ENCODE measurements at regions not wholly inside any gene's neighbourhood (a gene's known extent, or its start where the extent isn't known, plus 50 kb on each side); places are given as distances from the start of the nearest gene placed in this dataset.

DNA sequence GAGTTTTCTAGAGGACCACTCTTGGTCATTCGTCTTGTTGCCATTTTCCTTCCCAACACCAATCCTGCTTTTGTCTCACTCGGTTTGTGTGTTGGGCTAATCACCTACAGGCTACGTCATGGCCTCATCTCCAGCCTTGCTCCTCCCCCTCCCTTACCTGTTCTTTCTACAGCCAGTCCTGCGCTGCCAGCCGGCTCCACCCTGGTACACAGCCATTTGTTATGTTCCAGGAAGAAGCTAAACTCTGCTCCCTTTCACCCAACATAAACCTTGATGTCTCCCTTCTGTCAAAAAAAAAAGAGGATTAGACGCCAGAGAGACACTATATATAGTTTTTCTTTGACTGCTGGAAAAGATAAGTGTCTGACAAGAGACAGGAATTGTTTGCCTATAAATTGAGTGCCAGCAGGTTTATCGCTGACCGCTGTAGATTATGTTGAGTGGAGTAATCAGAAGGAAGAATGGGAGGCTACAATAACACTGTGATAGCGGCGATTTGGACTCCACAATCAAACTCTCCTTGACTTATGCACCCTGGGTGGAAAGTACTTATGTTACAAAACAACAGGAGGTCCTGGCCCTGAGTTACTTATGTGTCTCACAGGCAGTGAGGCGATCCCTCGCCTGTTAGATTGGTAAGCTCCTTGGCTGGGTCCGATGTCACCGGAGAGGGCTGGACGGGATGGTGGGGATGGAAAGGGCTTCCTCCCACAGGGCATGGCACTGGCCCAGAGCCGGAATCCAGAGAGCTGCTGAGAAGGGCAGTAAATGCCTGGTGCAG lies 171.3 kb upstream of the BMPER start:
- Histone ChIP-seq H3K4me2 (no peak overlapping the region), H3K4me1 (peaks cover 9% of the 10 kb centered on the region), H3K36me3 (no peaks in the 10 kb centered on the region), H3K27ac (no peak overlapping the region), H3K9me3 (no peaks in the 10 kb centered on the region), H3K4me3 (no peak overlapping the region), H3K9ac (no peak overlapping the region), H3K27me3 (no peaks in the 10 kb centered on the region), H4K20me1 (no peaks in the 10 kb centered on the region)
- TF ChIP-seq Cebpa-rat (IDR thresholded peaks at IDR 0.05), result no peak

DNA sequence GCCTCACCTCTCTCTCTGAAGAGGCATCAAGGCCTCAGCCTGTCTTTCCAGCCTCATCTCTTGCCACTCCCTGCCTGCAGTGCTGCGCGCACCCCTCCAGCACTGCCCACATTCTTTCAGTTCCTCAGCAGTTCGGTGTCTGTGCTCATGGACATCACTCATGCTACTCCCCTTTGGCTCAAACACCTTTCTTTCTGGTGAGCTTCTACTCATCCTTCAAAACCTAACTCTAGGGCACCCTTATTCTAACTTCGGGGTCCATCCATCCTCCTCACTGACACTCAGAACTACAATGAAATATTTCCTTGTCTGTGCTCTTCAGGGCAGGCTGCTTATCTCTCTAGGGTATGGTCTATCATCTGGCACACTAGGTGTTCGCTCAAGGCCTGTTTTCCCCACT lies 169.9 kb upstream of the BMPER start:
- H3K4me3 ChIP-seq, result no peak overlapping the region
- no peaks in the 10 kb centered on the region for H3K27me3 ChIP-seq
- no peaks in the 10 kb centered on the region for H3K9me3 ChIP-seq
- H3K4me2 ChIP-seq, result no peak overlapping the region
- H3K9ac ChIP-seq, result no peak overlapping the region
- no peaks in the 10 kb centered on the region for H4K20me1 ChIP-seq
- H3K27ac ChIP-seq, result no peak overlapping the region
- no peaks in the 10 kb centered on the region for H3K36me3 ChIP-seq
- no peaks in the 10 kb centered on the region for H3K4me1 ChIP-seq
- no peak for TF ChIP-seq Cebpa-rat (IDR thresholded peaks at IDR 0.05)

DNA sequence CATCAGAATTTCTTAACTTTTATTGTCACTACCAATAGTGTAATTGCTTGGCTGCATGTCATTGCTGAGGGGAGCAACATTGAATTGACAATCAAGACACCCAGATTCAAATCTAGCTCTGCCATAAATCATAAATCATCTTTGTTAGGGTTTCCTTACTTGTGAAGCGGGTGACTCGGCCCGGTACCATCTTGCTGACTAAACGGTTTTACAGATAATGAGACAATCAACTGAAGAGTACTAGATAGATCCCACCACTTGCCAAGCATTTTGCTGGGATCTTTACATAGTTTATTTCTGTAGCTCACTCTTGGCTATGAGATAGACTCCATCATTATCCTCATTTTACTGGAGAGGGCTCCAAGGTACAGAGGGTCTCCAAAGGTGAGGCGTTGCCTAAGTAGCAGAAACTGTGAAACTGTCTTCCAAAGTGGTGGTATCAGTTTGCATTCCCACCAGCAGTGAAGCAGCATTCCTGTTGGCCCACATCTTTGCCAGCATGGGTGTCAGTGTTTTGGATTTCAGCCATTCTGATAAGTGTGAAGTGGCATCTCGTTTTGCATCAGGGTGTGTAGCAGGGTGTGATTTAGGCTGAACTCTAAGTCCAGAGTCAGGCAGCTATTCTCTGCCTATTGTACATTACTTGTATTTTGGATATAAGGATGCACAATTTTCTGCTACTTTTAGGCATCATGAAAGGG lies 168.7 kb upstream of the BMPER start:
- Histone ChIP-seq H3K4me3 (no peak overlapping the region), H3K4me2 (no peak overlapping the region), H3K27ac (no peak overlapping the region), H3K9ac (no peak overlapping the region), H3K9me3 (no peaks in the 10 kb centered on the region), H4K20me1 (no peaks in the 10 kb centered on the region), H3K36me3 (no peaks in the 10 kb centered on the region), H3K4me1 (no peaks in the 10 kb centered on the region), H3K27me3 (no peaks in the 10 kb centered on the region)
- TF ChIP-seq Cebpa-rat (IDR thresholded peaks at IDR 0.05), result no peak

DNA sequence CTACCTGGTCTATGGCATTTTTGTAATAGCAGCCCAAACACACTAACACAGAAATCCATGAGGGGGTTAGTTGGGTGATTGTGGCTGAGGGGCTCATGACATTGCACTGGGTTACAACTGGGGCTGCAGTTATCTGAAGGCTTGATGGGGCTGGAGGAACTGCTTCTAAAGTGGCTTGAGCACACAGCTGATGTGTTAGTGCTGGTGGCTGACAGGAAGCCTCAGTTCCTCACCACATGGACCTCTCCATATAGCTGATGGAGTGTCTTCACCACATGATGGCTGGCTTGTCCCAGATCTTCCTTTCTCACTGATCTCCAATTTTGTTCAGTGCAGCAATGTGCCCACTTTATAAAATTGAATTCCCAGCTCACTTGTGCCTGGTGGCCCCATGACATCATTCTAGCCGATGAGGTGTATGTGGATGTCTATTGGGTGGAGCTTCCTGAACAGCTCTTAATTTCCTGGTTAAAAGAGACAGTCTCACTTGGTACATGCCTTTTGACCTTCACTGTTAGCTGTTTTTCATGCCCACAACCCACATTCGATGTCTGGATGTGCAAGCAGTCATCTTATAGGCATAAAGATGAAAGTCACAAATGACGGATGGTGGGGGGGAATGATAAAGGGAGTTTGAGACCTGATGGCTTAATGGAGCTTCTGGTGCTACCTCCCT lies 166.9 kb upstream of the BMPER start:
- Histone ChIP-seq H4K20me1 (no peaks in the 10 kb centered on the region), H3K9me3 (no peaks in the 10 kb centered on the region), H3K27ac (no peak overlapping the region), H3K36me3 (no peaks in the 10 kb centered on the region), H3K4me1 (no peaks in the 10 kb centered on the region), H3K4me2 (no peak overlapping the region), H3K9ac (no peak overlapping the region), H3K27me3 (no peaks in the 10 kb centered on the region), H3K4me3 (no peak overlapping the region)
- TF ChIP-seq Cebpa-rat (IDR thresholded peaks at IDR 0.05), result no peak

DNA sequence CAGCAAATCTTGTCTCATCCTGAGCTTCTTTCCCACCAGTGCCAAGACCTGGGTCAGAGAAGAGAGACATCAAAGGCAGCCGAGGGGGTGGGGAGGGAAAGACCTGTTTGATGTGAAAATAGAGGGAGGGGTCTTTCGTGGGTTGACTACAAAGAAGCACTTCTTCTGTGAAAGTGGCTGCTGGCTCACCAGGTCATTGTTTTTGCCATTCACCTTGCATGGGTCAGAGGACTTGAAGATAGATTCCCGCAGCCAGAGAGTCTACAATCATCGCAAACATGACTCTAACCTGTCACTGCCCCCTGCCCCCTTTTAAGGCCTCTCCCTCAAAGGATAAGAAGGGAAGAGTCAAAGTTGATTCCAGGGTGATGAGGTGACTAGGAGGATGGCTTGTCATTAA lies 166.1 kb upstream of the BMPER start:
- peaks cover 6% of the 10 kb centered on the region; the same call in 1 of the 2 replicates for H3K9me3 ChIP-seq
- no peak overlapping the region for H3K4me2 ChIP-seq
- no peaks in the 10 kb centered on the region for H3K36me3 ChIP-seq
- H3K27ac ChIP-seq, result no peak overlapping the region
- H3K4me1 ChIP-seq, result no peaks in the 10 kb centered on the region
- no peak overlapping the region for H3K9ac ChIP-seq
- no peaks in the 10 kb centered on the region for H3K27me3 ChIP-seq
- no peaks in the 10 kb centered on the region for H4K20me1 ChIP-seq
- H3K4me3 ChIP-seq, result no peak overlapping the region
- TF ChIP-seq Cebpa-rat (IDR thresholded peaks at IDR 0.05), result no peak

DNA sequence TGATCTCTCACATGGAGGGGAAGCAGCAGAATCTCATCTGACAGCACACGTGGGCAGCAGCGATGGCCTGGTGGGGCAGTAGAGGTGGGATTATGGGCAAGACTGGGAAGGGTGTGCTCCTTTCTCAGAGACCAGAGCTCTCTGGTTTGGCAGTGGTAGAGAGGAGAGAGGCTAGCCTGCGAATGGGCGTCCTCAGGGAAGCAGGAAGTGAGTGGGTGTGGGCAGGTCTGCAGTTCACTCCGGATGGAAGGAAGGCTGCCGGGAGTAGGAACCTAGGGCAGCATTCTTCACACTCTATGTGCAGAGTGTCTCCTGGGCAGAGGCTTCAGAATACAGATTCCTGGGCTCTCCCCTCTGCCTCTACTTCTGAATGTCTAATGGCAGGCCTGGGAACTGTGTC lies 162.8 kb upstream of the BMPER start:
- TF ChIP-seq Cebpa-rat (IDR thresholded peaks at IDR 0.05), result no peak
- Histone ChIP-seq H3K4me3 (no peak overlapping the region), H3K4me1 (no peaks in the 10 kb centered on the region), H4K20me1 (no peaks in the 10 kb centered on the region), H3K36me3 (no peaks in the 10 kb centered on the region), H3K27ac (no peak overlapping the region), H3K9ac (no peak overlapping the region), H3K27me3 (no peaks in the 10 kb centered on the region), H3K9me3 (peaks cover 7% of the 10 kb centered on the region; the same call in 1 of the 2 replicates), H3K4me2 (no peak overlapping the region)

DNA sequence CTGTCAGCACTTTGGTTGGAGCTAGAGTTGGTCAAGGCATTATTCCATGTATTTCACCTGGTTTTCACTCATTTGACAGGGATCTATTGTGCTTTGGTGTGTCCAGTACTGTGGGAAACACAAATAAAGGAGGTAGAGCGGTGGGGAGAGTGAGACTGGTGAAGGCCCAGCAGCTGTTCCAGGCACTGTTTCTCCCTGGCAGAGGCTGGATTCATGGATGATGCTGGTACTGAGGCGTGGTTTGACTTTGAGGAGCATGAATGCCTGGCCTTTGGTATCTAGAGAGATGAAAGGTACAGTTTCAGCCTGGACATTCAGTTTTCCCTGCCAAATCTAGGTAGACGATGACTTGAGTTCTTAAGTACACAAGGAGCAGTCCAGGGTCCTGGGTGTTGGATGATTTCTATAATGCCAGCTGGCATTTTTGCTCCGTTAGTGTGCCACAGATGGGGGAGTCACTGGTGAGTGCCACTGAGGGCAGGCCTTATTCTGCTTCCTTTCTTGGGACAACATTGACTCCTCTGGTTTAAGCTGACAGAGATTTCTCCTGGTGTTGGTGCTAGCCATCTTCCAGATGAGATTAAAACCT lies 162.2 kb upstream of the BMPER start:
- Histone ChIP-seq H3K27me3 (no peaks in the 10 kb centered on the region), H4K20me1 (no peaks in the 10 kb centered on the region), H3K9ac (no peak overlapping the region), H3K4me1 (no peaks in the 10 kb centered on the region), H3K4me3 (no peak overlapping the region), H3K36me3 (no peaks in the 10 kb centered on the region), H3K9me3 (peaks cover 7% of the 10 kb centered on the region; the same call in 1 of the 2 replicates), H3K4me2 (no peak overlapping the region), H3K27ac (no peak overlapping the region)
- no peak for TF ChIP-seq Cebpa-rat (IDR thresholded peaks at IDR 0.05)

DNA sequence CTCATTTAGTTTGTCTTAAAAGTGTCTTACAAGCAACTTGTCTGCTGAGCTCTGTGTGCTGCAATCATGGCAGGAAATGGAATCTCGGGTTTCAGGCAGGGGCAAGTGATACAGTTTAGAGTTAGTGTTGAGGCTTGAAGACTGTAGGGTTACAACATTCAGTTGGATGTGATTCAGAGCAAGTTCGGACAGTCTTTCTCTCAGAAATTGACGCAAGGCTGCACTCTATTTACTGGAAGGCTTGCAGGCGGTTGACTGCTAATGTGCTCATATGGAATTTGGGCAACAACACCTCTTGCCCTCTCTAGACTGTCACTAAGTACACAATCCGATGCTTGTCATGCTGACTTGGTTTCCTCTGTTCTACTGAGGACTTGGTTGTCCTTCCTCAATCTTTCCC lies 161.7 kb upstream of the BMPER start:
- no peak for TF ChIP-seq Cebpa-rat (IDR thresholded peaks at IDR 0.05)
- Histone ChIP-seq H3K4me1 (no peaks in the 10 kb centered on the region), H3K4me3 (no peak overlapping the region), H3K27ac (no peak overlapping the region), H3K36me3 (no peaks in the 10 kb centered on the region), H3K9me3 (peaks cover 7% of the 10 kb centered on the region; the same call in 1 of the 2 replicates), H3K9ac (no peak overlapping the region), H3K4me2 (no peak overlapping the region), H3K27me3 (no peaks in the 10 kb centered on the region), H4K20me1 (no peaks in the 10 kb centered on the region)

DNA sequence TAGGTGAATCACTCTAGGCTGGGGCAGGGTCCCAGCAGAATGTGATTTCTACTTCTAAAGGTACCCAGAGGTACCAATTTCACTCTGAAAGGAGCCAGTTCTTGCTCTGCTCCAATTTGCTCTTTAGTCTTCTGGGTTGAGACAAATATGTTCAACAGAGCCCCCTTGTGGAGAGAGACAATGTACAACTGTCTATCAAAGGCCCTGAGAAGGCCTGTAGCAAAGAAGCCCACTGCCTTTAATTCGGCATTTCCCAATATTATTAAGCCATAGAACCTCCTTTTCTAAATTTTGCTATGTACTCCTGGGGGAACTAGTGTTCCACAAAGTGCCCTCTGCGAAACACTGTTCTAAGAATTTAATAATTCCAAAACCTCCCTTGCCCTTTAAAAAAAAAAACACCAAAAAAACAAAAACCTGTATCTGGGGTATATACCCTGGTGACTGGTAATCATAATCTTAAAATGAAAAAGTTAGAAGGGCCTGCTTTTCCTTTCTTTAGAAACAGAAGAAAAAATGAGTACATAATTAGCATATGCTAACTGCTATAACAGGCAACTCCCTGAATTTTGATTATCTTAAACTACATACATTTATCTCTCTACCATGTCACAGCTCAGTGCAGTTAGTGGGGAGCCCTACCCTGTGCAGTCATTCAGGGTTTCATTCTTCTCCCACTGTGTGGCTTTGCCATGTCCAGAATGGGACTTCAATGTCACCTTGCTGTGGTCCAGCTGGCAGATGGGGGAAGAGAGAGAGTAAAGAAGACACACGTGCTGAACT lies 160.9 kb upstream of the BMPER start:
- no peak for TF ChIP-seq Cebpa-rat (IDR thresholded peaks at IDR 0.05)
- Histone ChIP-seq H3K4me2 (no peak overlapping the region), H3K9ac (no peak overlapping the region), H3K4me1 (peaks cover under 1% of the 10 kb centered on the region; the same call in 1 of the 2 replicates), H4K20me1 (no peaks in the 10 kb centered on the region), H3K27me3 (no peaks in the 10 kb centered on the region), H3K27ac (no peak overlapping the region), H3K36me3 (no peaks in the 10 kb centered on the region), H3K4me3 (no peak overlapping the region), H3K9me3 (peaks cover 7% of the 10 kb centered on the region; the same call in 1 of the 2 replicates)
